ENCODE measurements at regions not wholly inside any gene's neighbourhood (a gene's known extent, or its start where the extent isn't known, plus 50 kb on each side); places are given as distances from the start of the nearest gene placed in this dataset.
"Not testable (repeated sequence)": the region's sequence is repeated elsewhere in the genome, so short reads cannot be mapped to it uniquely, and the experiment has no call there.

- DNase-seq (ENCODE audit: low spot score), result no peak
Observed at GRCh38 chr2:13607139-13607538, 890.4 kb downstream of the TRIB2 start.

- DNase-seq (ENCODE audit: low spot score), result no peak
Observed at GRCh38 chr2:13611939-13612338, 895.2 kb downstream of the TRIB2 start.

- no peak for DNase-seq (ENCODE audit: low spot score)
Observed at GRCh38 chr2:13616059-13616458, 899.3 kb downstream of the TRIB2 start.

- no peak for DNase-seq (ENCODE audit: low spot score)
Observed at GRCh38 chr2:13616616-13617015, 899.9 kb downstream of the TRIB2 start.

- DNase-seq (ENCODE audit: low spot score), result no peak
Observed at GRCh38 chr2:13628122-13628521, 911.4 kb downstream of the TRIB2 start.

- DNase-seq (ENCODE audit: low spot score), result no peak
Observed at GRCh38 chr2:13638181-13638580, 921.4 kb downstream of the TRIB2 start.

- no peak for DNase-seq (ENCODE audit: low spot score)
Observed at GRCh38 chr2:13649918-13650317, 933.2 kb downstream of the TRIB2 start.

GRCh38 chr2:13650586-13651180, 933.9 kb downstream of the TRIB2 start:
- no peak for DNase-seq (ENCODE audit: low spot score)

GRCh38 chr2:13651684-13652131, 935.0 kb downstream of the TRIB2 start:
- no peak for DNase-seq (ENCODE audit: low spot score)

- no peak for DNase-seq (ENCODE audit: low spot score)
Observed at GRCh38 chr2:13652531-13653313, 936.0 kb downstream of the TRIB2 start.

GRCh38 chr2:13654416-13654815, 937.7 kb downstream of the TRIB2 start:
- DNase-seq (ENCODE audit: low spot score), result no peak

- DNase-seq (ENCODE audit: low spot score), result no peak
Observed at GRCh38 chr2:13660231-13660630, 943.5 kb downstream of the TRIB2 start.

GRCh38 chr2:13662055-13662454, 945.3 kb downstream of the TRIB2 start:
- DNase-seq (ENCODE audit: low spot score), result no peak

GRCh38 chr2:13666582-13667414, 950.1 kb downstream of the TRIB2 start:
- DNase-seq (ENCODE audit: low spot score), result no peak

- DNase-seq (ENCODE audit: low spot score), result no peak
Observed at GRCh38 chr2:13667415-13667757, 950.6 kb downstream of the TRIB2 start.

GRCh38 chr2:13669607-13670006, 952.9 kb downstream of the TRIB2 start:
- no peak for DNase-seq (ENCODE audit: low spot score)

- DNase-seq (ENCODE audit: low spot score), result not testable (repeated sequence)
Observed at GRCh38 chr2:13673821-13674220, 957.1 kb downstream of the TRIB2 start.

- DNase-seq (ENCODE audit: low spot score), result no peak
Observed at GRCh38 chr2:13676269-13676668, 956.2 kb upstream of the LRATD1 start.

GRCh38 chr2:13681936-13682335, 950.6 kb upstream of the LRATD1 start:
- no peak for DNase-seq (ENCODE audit: low spot score)

GRCh38 chr2:13682540-13683272, 949.8 kb upstream of the LRATD1 start:
- DNase-seq (ENCODE audit: low spot score), result no peak

GRCh38 chr2:13686262-13686661, 946.3 kb upstream of the LRATD1 start:
- DNase-seq (ENCODE audit: low spot score), result no peak

- no peak for DNase-seq (ENCODE audit: low spot score)
Observed at GRCh38 chr2:13694673-13695072, 937.8 kb upstream of the LRATD1 start.
